ENCODE measurements at regions not wholly inside any gene's neighbourhood (a gene's known extent, or its start where the extent isn't known, plus 50 kb on each side); places are given as distances from the start of the nearest gene placed in this dataset.

GRCh38 chr21:32917362-32918135, 108.2 kb upstream of the OLIG2 start:
- H2BK5ac ChIP-seq (ENCODE audit: low read depth, low read length, poor library complexity), result no peak overlapping the region
- H3K79me2 ChIP-seq (ENCODE audit: control insufficient read depth, insufficient read depth, low read length, poor library complexity), result no peaks in the 10 kb centered on the region
- no peak overlapping the region for H2BK120ac ChIP-seq (ENCODE audit: insufficient read depth, low read length, poor library complexity)
- no peaks in the 10 kb centered on the region for H3K79me1 ChIP-seq (ENCODE audit: low read length)
- H4K8ac ChIP-seq (ENCODE audit: low read depth, low read length), result no peak overlapping the region
- H4K12ac ChIP-seq (ENCODE audit: low read depth, low read length), result no peak overlapping the region
- no peak overlapping the region for H3K4ac ChIP-seq (ENCODE audit: low read depth, low read length)
- no peak overlapping the region for H2AFZ ChIP-seq (ENCODE audit: insufficient read depth, low read length, poor library complexity)
- peaks cover 2% of the 10 kb centered on the region for H3K9me3 ChIP-seq (ENCODE audit: insufficient read depth, low read depth, low read length)
- H3K36me3 ChIP-seq (ENCODE audit: control insufficient read depth in 1 of 2, insufficient read depth in 2 of 2, low read length in 2 of 2), result no peaks in the 10 kb centered on the region
- no peak overlapping the region for H2BK12ac ChIP-seq (ENCODE audit: low read length)
- H3K27ac ChIP-seq (ENCODE audit: low read depth, low read length), result no peak overlapping the region
- no peaks in the 10 kb centered on the region for H3K4me1 ChIP-seq (ENCODE audit: control insufficient read depth in 1 of 2, insufficient read depth in 2 of 2, low read length in 2 of 2)
- no peak for DNase-seq
- no peak overlapping the region for H3K4me3 ChIP-seq (ENCODE audit: low read depth, low read length)
- H3K18ac ChIP-seq (ENCODE audit: low read length), result no peak overlapping the region
- no peak overlapping the region for H3K14ac ChIP-seq (ENCODE audit: low read length)
- no peak overlapping the region for H4K91ac ChIP-seq (ENCODE audit: low read depth, low read length)
- no peak overlapping the region for H3K4me2 ChIP-seq (ENCODE audit: low read length)
- no peak overlapping the region for H3K23ac ChIP-seq (ENCODE audit: low read length)
- H2AK5ac ChIP-seq (ENCODE audit: low read length), result no peak overlapping the region
- WGBS (ENCODE audit: extremely low coverage, insufficient coverage, insufficient read length), result no CpG with 5 or more reads among the region's 10 CpGs
- H3K9ac ChIP-seq (ENCODE audit: low read length), result no peak overlapping the region
- no peaks in the 10 kb centered on the region for H3K27me3 ChIP-seq (ENCODE audit: insufficient read depth, low read length)

- Histone ChIP-seq H3K4me3 (ENCODE audit: low read depth, low read length) (no peak overlapping the region), H3K4me1 (ENCODE audit: control insufficient read depth in 1 of 2, insufficient read depth in 2 of 2, low read length in 2 of 2) (no peaks in the 10 kb centered on the region), H3K23ac (ENCODE audit: low read length) (no peak overlapping the region), H3K9me3 (ENCODE audit: insufficient read depth, low read depth, low read length) (peaks cover 2% of the 10 kb centered on the region), H2BK12ac (ENCODE audit: low read length) (no peak overlapping the region), H3K36me3 (ENCODE audit: control insufficient read depth in 1 of 2, insufficient read depth in 2 of 2, low read length in 2 of 2) (no peaks in the 10 kb centered on the region), H3K9ac (ENCODE audit: low read length) (no peak overlapping the region), H3K18ac (ENCODE audit: low read length) (no peak overlapping the region), H2AFZ (ENCODE audit: insufficient read depth, low read length, poor library complexity) (no peak overlapping the region), H3K4me2 (ENCODE audit: low read length) (no peak overlapping the region), H4K91ac (ENCODE audit: low read depth, low read length) (no peak overlapping the region), H3K79me2 (ENCODE audit: control insufficient read depth, insufficient read depth, low read length, poor library complexity) (no peaks in the 10 kb centered on the region), H3K4ac (ENCODE audit: low read depth, low read length) (no peak overlapping the region), H3K27ac (ENCODE audit: low read depth, low read length) (no peak overlapping the region), H3K27me3 (ENCODE audit: insufficient read depth, low read length) (no peaks in the 10 kb centered on the region), H3K79me1 (ENCODE audit: low read length) (no peaks in the 10 kb centered on the region), H4K12ac (ENCODE audit: low read depth, low read length) (no peak overlapping the region), H3K14ac (ENCODE audit: low read length) (no peak overlapping the region), H2BK5ac (ENCODE audit: low read depth, low read length, poor library complexity) (no peak overlapping the region), H2BK120ac (ENCODE audit: insufficient read depth, low read length, poor library complexity) (no peak overlapping the region), H2AK5ac (ENCODE audit: low read length) (no peak overlapping the region), H4K8ac (ENCODE audit: low read depth, low read length) (no peak overlapping the region)
- no CpG with 5 or more reads among the region's 11 CpGs for WGBS (ENCODE audit: extremely low coverage, insufficient coverage, insufficient read length)
- DNase-seq, result no peak
Measured at GRCh38 chr21:32918478-32919120, 107.1 kb upstream of the OLIG2 start.

- no peak overlapping the region for H3K9ac ChIP-seq (ENCODE audit: low read length)
- H3K4me1 ChIP-seq (ENCODE audit: control insufficient read depth in 1 of 2, insufficient read depth in 2 of 2, low read length in 2 of 2), result no peaks in the 10 kb centered on the region
- H3K4me2 ChIP-seq (ENCODE audit: low read length), result no peak overlapping the region
- H2BK12ac ChIP-seq (ENCODE audit: low read length), result no peak overlapping the region
- no peak overlapping the region for H4K91ac ChIP-seq (ENCODE audit: low read depth, low read length)
- H3K4me3 ChIP-seq (ENCODE audit: low read depth, low read length), result no peak overlapping the region
- H3K79me2 ChIP-seq (ENCODE audit: control insufficient read depth, insufficient read depth, low read length, poor library complexity), result no peaks in the 10 kb centered on the region
- no peak overlapping the region for H3K23ac ChIP-seq (ENCODE audit: low read length)
- no peak overlapping the region for H4K8ac ChIP-seq (ENCODE audit: low read depth, low read length)
- no peak overlapping the region for H3K14ac ChIP-seq (ENCODE audit: low read length)
- H3K4ac ChIP-seq (ENCODE audit: low read depth, low read length), result no peak overlapping the region
- no peak for DNase-seq
- no peak overlapping the region for H2BK120ac ChIP-seq (ENCODE audit: insufficient read depth, low read length, poor library complexity)
- no peak overlapping the region for H4K12ac ChIP-seq (ENCODE audit: low read depth, low read length)
- H2AFZ ChIP-seq (ENCODE audit: insufficient read depth, low read length, poor library complexity), result no peak overlapping the region
- H2AK5ac ChIP-seq (ENCODE audit: low read length), result no peak overlapping the region
- H3K18ac ChIP-seq (ENCODE audit: low read length), result no peak overlapping the region
- H3K9me3 ChIP-seq (ENCODE audit: insufficient read depth, low read depth, low read length), result peaks cover 2% of the 10 kb centered on the region
- H2BK5ac ChIP-seq (ENCODE audit: low read depth, low read length, poor library complexity), result no peak overlapping the region
- H3K36me3 ChIP-seq (ENCODE audit: control insufficient read depth in 1 of 2, insufficient read depth in 2 of 2, low read length in 2 of 2), result no peaks in the 10 kb centered on the region
- H3K27ac ChIP-seq (ENCODE audit: low read depth, low read length), result no peak overlapping the region
- WGBS (ENCODE audit: extremely low coverage, insufficient coverage, insufficient read length), result no CpG with 5 or more reads among the region's 5 CpGs
- no peaks in the 10 kb centered on the region for H3K27me3 ChIP-seq (ENCODE audit: insufficient read depth, low read length)
- H3K79me1 ChIP-seq (ENCODE audit: low read length), result no peaks in the 10 kb centered on the region
Measured at GRCh38 chr21:32920474-32920873, 105.3 kb upstream of the OLIG2 start.

GRCh38 chr21:32921632-32922230, 104.0 kb upstream of the OLIG2 start:
- Histone ChIP-seq H3K27me3 (ENCODE audit: insufficient read depth, low read length) (no peaks in the 10 kb centered on the region), H3K36me3 (ENCODE audit: control insufficient read depth in 1 of 2, insufficient read depth in 2 of 2, low read length in 2 of 2) (no peaks in the 10 kb centered on the region), H4K8ac (ENCODE audit: low read depth, low read length) (no peak overlapping the region), H2AK5ac (ENCODE audit: low read length) (no peak overlapping the region), H4K12ac (ENCODE audit: low read depth, low read length) (no peak overlapping the region), H3K4me3 (ENCODE audit: low read depth, low read length) (no peak overlapping the region), H3K9me3 (ENCODE audit: insufficient read depth, low read depth, low read length) (peaks cover 2% of the 10 kb centered on the region), H3K4ac (ENCODE audit: low read depth, low read length) (no peak overlapping the region), H3K14ac (ENCODE audit: low read length) (no peak overlapping the region), H2BK5ac (ENCODE audit: low read depth, low read length, poor library complexity) (no peak overlapping the region), H2BK12ac (ENCODE audit: low read length) (no peak overlapping the region), H3K23ac (ENCODE audit: low read length) (no peak overlapping the region), H3K9ac (ENCODE audit: low read length) (no peak overlapping the region), H3K4me1 (ENCODE audit: control insufficient read depth in 1 of 2, insufficient read depth in 2 of 2, low read length in 2 of 2) (no peaks in the 10 kb centered on the region), H3K27ac (ENCODE audit: low read depth, low read length) (no peak overlapping the region), H2BK120ac (ENCODE audit: insufficient read depth, low read length, poor library complexity) (no peak overlapping the region), H2AFZ (ENCODE audit: insufficient read depth, low read length, poor library complexity) (no peak overlapping the region), H3K4me2 (ENCODE audit: low read length) (no peak overlapping the region), H4K91ac (ENCODE audit: low read depth, low read length) (no peak overlapping the region), H3K79me2 (ENCODE audit: control insufficient read depth, insufficient read depth, low read length, poor library complexity) (no peaks in the 10 kb centered on the region), H3K79me1 (ENCODE audit: low read length) (no peaks in the 10 kb centered on the region), H3K18ac (ENCODE audit: low read length) (no peak overlapping the region)
- peak in 1 of 2 donors; percentile 24 for DNase-seq
- WGBS (ENCODE audit: extremely low coverage, insufficient coverage, insufficient read length), result no CpG with 5 or more reads among the region's 7 CpGs

Data from trophoblast cell (in vitro differentiated cells and primary cell).